Frontal cortex (tissue), 3 donors: ENCODE measurements at regions not wholly inside any gene's neighbourhood (a gene's known extent, or its start where the extent isn't known, plus 50 kb on each side); places are given as distances from the start of the nearest gene placed in this dataset.

ENCODE experiments used
- DNase-seq, 2 donors: peaks; one replicate each; pipeline ENCODE4 v3.0.0; 2012; ENCODE audit warnings: low spot score in 2 of 2
- FAIRE-seq: peaks from 2 replicates; lab custom pipeline; 2012; peaks lifted over from hg19 to GRCh38; lab: Jason Lieb, UNC
- donor health status: control.
- donor health status: control.
- donor health status: control.

DNA sequence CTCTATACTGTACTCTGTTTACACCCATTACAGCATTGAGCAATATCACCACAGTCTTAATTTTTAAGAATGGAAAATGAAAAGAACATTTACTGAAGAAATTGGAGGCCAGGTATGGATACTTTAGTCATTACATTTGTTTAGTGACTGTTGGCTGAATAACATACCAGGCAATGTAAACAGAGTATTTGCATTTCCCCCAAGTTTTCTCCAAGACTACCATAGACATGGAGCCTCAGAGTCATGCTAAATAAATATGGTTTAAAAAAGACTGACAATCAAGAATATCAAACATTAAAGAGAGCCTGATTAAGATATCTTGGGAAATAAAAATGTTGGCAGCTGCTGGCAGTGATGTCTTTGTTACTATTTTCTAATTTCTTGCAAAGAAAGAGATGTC is 136.9 kb upstream of the ADAMTS5 start:
- FAIRE-seq (no peak), DNase-seq (no peak)

GRCh38 chr21:27101523-27101922 is 134.6 kb upstream of the ADAMTS5 start:
- FAIRE-seq (no peak), DNase-seq (no peak)

DNA sequence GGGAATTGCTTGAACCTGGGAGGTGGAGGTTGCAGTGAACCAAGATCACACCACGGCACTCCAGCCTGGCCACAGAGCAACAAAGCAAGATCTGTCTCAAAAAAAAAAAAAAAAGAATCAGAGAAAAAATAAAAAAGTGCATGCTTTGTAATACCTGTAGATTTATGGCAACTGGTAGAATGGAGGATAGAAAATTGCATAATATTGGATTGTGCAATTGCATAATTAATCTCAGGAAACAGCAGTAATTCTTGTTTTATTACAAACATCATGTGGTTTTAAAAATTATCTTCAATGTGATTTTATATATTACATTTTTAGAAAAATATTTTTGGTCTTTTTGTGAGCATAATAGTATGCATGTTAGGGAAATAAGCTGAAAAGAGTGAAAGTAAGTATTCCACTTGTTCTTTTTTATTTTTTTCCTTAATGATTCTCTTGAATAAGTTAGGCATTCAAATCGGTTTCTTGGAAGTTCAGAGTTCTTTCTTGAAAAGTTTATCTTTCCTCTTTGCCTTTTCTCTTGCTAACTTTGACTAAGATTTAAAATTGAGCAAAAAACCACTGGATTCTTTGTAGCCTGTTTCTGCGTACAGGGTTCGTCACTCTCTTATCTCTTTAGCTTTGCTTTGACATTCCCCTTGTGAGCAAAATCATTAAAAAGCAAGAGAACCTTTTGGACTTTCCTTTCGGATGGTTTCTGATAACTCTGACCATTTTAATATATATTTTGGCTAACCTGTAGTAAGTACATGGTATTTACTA is 127.5 kb upstream of the ADAMTS5 start:
- no peak for FAIRE-seq
- no peak for DNase-seq

- FAIRE-seq (no peak), DNase-seq (no peak)
Measured at GRCh38 chr21:27086630-27087029, 119.7 kb upstream of the ADAMTS5 start.

DNA sequence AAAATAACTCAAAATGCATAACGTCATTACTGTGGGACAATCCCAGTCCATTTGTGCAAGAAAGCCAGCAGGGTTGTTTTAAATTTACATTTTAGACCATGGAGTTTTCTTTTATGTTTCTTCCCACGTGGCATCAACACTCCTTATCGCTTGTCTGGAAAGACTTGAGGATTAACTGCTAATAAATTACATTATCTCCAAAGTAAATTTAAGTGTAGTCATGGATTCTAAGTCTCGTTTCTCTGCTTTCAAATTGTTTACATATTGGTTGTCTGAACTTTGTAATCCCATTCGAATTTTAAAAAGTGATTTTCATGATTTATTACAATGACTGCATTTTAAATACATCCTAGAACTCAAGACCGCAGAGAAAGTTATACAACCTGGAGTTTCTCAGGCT is 119.3 kb upstream of the ADAMTS5 start:
- DNase-seq: no peak
- FAIRE-seq: no peak

- no peak for DNase-seq
- no peak for FAIRE-seq
Measured at GRCh38 chr21:27085387-27085786, 118.5 kb upstream of the ADAMTS5 start.

DNA sequence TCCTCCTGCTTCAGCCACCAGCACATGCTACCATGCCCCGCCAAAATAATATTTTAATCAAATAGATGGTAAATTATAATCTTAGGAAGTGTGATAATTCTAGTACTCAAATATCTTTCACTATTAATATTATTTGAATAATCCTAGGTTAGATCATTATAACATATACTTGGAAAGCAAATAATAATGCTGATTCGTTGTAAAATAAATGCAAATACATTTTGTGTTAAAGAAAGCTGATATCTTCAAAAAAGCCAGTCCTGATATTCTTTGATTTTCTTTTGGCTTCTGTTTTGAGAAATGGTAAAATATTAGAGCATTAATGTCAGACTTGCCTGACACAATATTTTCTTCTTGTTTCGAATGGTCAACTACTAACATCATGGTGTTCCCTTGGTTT is 116.3 kb upstream of the ADAMTS5 start:
- DNase-seq (no peak), FAIRE-seq (no peak)

DNA sequence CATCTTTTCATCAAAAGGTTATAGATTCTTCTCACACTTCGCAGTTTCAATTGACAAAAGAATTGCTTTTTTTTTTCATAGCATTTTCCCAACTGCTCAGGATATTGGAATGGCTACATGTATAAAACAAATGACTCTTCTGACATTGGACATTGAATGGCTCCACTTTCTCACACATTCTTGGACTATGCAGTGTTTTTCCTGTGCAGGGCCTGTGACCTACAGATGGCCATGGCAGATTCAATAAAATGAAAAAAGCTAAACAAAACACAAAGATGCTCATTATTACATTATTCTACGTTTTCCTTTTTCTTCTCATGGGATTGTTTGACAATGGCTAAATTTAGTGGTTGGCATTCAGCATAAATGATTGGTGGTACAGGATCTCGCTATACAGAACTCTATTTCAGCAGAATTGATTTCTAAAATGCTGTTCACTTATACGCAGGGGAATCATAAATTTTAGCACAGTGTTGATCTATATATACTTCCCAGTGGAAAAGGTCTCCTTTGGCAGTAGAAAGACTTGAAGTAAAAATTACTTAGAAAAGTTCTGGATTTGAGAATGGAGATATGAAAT is 115.6 kb upstream of the ADAMTS5 start:
- DNase-seq: no peak
- FAIRE-seq: no peak

- DNase-seq (no peak), FAIRE-seq (no peak)
Measured at GRCh38 chr21:27079636-27080240, 112.8 kb upstream of the ADAMTS5 start.

GRCh38 chr21:27078915-27079314 is 112.0 kb upstream of the ADAMTS5 start:
- no peak for DNase-seq
- FAIRE-seq: no peak

DNA sequence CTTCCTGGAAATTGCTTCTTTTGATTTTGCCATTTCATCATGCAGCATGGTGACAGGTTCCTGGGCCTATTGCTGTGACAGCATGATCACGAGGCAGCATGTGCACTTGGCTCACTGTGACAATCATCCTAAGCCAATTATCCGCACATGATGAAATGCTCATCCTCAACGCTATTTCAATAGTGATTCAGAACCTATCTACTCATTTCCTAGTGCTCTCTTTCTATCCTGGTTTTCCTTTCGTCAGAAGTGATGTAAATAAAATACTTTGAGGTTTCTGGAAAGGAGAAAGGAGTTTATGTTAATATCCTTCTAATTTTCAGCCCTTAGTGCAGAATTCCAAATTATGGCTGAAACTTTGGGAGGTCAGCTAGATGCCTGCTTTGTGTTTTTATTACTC is 110.6 kb upstream of the ADAMTS5 start:
- FAIRE-seq (no peak), DNase-seq (no peak)

DNA sequence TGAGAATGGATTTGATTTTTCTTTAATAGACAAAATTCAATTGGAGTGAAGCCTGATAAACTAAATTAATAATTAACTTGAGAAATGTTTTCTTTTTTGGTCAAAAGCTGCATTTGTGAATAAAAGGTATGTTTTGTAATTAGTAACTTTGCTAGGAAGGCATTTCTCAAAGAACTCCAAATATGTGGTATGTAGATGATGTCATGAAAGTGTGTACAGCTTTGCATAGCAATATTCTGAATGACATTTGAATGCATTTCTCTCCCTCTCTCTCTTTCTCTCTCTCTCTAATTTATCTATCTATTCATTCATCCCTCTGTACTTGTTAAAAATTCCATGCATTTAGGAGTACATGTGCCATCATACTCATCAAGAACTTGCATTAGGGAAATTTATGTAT is 109.1 kb upstream of the ADAMTS5 start:
- no peak for FAIRE-seq
- no peak for DNase-seq

GRCh38 chr21:27070861-27071670 is 104.2 kb upstream of the ADAMTS5 start:
- DNase-seq (no peak), FAIRE-seq (no peak)

- DNase-seq (no peak), FAIRE-seq (no peak)
Measured at GRCh38 chr21:27068811-27069210, 101.9 kb upstream of the ADAMTS5 start.

DNA sequence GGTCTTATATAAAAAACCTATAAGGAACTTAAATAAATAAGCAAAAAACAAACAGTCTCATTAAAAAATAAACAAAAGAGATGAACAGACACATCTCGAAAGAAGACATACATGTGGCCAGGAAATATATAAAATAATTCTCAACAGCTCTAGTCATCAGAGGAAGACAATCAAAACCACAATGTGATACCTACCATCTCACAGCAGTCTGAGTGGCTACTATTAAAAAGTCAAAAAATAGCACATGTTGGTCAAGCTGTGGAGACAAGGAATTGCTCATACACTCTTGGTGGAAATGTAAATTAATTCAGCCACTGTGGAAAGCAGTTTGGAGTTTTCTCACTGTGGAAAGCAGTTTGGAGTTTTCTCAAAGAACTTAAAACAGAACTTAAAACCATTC is 100.3 kb upstream of the ADAMTS5 start:
- FAIRE-seq: no peak
- no peak for DNase-seq

- DNase-seq (no peak), FAIRE-seq (no peak)
Measured at GRCh38 chr21:27062443-27062842, 95.6 kb upstream of the ADAMTS5 start.

DNA sequence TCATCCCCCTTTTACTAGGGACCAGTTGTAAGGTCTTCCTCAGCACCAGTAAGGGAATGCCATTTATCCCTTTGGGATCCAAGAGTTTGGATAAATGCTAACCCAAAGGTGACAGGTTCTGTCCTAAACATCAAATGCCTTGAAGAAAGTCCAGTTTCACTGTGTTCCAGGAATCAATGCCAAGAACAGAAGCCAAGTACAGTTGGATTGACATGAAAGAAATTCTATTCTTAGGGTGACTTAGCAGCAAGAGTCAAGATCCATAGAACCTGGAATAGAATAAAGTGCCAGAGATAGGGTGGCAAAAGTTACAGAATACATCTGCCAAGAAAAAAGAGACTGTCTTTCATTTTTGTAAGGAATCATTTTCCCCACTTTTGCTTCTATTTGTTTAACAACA is 94.9 kb upstream of the ADAMTS5 start:
- FAIRE-seq (no peak), DNase-seq (no peak)

DNA sequence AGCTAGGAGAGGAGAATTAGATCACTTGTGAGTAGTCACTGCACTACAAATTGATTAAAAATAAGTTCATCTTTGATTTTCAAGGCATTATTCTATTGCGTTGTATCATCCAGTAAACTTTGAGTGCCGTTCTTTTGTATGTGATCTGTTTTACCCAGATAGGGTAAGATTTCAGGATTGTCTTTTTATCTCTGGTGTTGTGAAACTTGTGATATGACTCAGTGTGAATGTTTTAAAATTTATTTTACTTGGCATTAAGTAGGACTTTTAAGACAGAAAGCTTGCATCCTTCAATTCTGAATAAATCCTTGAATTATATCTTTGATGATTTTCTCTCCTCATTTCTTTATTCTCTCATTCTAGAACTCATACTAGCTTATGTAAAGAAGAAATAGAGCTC is 93.3 kb upstream of the ADAMTS5 start:
- no peak for DNase-seq
- FAIRE-seq: no peak

GRCh38 chr21:27058673-27059605 is 92.1 kb upstream of the ADAMTS5 start:
- FAIRE-seq (no peak), DNase-seq (no peak)

GRCh38 chr21:27057997-27058396 is 91.1 kb upstream of the ADAMTS5 start:
- DNase-seq (no peak), FAIRE-seq (no peak)
